Testis (tissue), 2 donors: ENCODE measurements at regions not wholly inside any gene's neighbourhood (a gene's known extent, or its start where the extent isn't known, plus 50 kb on each side); places are given as distances from the start of the nearest gene placed in this dataset.

Experiments
- POLR2A ChIP-seq: fragments of 450-650 bp; IDR thresholded peaks from one replicate; pipeline ENCODE4 v1.6.1; 2017; ENCODE audit warnings: antibody characterized with exemption, mild to moderate bottlenecking, moderate library complexity
- TF ChIP-seq, protein P1 (sequence below), 3 experiments: fragments of 450-650 bp in 2 of 3; fragments of 200-600 bp in 1 of 3; sonication (generic) in 1 of 3; IDR thresholded peaks; one replicate each; pipeline ENCODE4 v1.5.1; 2016 to 2019; ENCODE audit warnings: antibody characterized with exemption in 3 of 3, mild to moderate bottlenecking in 2 of 3, moderate library complexity in 1 of 3

DNA sequence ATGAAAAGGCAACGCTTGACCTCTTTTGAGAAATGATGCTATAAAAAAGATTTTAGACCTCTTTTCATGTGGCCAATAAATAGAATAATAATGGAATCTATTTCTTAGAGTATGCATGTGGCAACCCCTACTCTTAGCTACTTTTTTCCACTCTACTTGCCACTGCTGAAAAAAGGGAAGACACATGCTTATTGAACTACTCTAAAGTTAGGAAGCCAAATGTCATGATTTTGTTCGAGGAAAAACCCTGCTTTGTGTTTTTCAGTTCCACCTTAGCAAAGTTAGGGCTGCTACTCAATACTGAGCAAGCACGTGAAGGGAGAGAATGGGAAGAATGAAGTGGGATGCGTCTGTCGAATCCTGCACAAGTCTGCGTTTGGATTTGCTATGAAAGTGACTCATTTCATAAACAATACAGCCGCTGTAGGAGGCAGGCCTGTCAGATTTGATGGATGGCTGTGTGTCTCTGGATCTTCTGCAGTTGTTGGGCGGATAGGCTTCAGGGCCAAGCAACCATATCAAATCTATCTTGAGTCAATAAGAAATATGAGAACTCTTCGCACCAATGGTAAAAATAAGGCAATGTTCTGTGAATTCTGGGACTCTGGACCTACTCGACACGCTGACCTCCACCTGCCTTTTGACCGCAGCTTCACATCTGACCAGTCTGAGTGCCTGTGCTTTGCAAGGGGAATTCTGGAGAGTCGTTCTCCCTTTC, 333.6 kb downstream of the PIK3R1 start:
- TF ChIP-seq POLR2A = no peak
- TF ChIP-seq, protein P1, sequence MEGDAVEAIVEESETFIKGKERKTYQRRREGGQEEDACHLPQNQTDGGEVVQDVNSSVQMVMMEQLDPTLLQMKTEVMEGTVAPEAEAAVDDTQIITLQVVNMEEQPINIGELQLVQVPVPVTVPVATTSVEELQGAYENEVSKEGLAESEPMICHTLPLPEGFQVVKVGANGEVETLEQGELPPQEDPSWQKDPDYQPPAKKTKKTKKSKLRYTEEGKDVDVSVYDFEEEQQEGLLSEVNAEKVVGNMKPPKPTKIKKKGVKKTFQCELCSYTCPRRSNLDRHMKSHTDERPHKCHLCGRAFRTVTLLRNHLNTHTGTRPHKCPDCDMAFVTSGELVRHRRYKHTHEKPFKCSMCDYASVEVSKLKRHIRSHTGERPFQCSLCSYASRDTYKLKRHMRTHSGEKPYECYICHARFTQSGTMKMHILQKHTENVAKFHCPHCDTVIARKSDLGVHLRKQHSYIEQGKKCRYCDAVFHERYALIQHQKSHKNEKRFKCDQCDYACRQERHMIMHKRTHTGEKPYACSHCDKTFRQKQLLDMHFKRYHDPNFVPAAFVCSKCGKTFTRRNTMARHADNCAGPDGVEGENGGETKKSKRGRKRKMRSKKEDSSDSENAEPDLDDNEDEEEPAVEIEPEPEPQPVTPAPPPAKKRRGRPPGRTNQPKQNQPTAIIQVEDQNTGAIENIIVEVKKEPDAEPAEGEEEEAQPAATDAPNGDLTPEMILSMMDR (IDR thresholded peaks at IDR 0.05) = no peak
